Osteocyte (in vitro differentiated cells): ENCODE measurements at regions not wholly inside any gene's neighbourhood (a gene's known extent, or its start where the extent isn't known, plus 50 kb on each side); places are given as distances from the start of the nearest gene placed in this dataset.

ENCODE experiments used
- DNase-seq: peaks from one replicate; pipeline ENCODE4 v3.0.0; 2021; ENCODE audit warnings: mixed read lengths; ENCODE audit not compliant: unreplicated experiment; ENCODE audit errors: extremely low spot score
- H3K27ac Mint-ChIP-seq: one replicate; pipeline ENCODE4 v1.8.0; 2021; ENCODE audit warnings: mild to moderate bottlenecking, mixed read lengths; ENCODE audit not compliant: unreplicated experiment
- H3K27me3 Mint-ChIP-seq: one replicate; pipeline ENCODE4 v1.8.0; 2021; ENCODE audit warnings: mixed read lengths; ENCODE audit not compliant: unreplicated experiment
- H3K36me3 Mint-ChIP-seq: one replicate; pipeline ENCODE4 v1.8.0; 2021; ENCODE audit warnings: mixed read lengths; ENCODE audit not compliant: unreplicated experiment
- H3K4me1 Mint-ChIP-seq: one replicate; pipeline ENCODE4 v1.8.0; 2021; ENCODE audit warnings: mixed read lengths; ENCODE audit not compliant: unreplicated experiment
- H3K4me3 Mint-ChIP-seq: one replicate; pipeline ENCODE4 v1.8.0; 2021; ENCODE audit warnings: mild to moderate bottlenecking, moderate library complexity, mixed read lengths; ENCODE audit not compliant: unreplicated experiment
- H3K9me3 Mint-ChIP-seq: one replicate; pipeline ENCODE4 v1.8.0; 2021; ENCODE audit warnings: mixed read lengths; ENCODE audit not compliant: unreplicated experiment
- CTCF ChIP-seq: fragments of 200-600 bp; sonication (generic); IDR thresholded peaks from 2 replicates; pipeline ENCODE4 v1.5.0; 2021; ENCODE audit warnings: antibody characterized with exemption, mild to moderate bottlenecking, moderate library complexity

GRCh38 chr6:44656691-44657090 lies 269.2 kb downstream of the CDC5L start:
- H3K27ac Mint-ChIP-seq: peak overlapping the region; percentile 61
- H3K4me3 Mint-ChIP-seq: no peak overlapping the region
- no peaks in the 10 kb centered on the region for H3K9me3 Mint-ChIP-seq
- TF ChIP-seq CTCF: no peak
- H3K27me3 Mint-ChIP-seq: no peaks in the 10 kb centered on the region
- no peaks in the 10 kb centered on the region for H3K36me3 Mint-ChIP-seq
- H3K4me1 Mint-ChIP-seq: peaks cover 52% of the 10 kb centered on the region
- DNase-seq: no peak

GRCh38 chr6:44657206-44657819 lies 269.8 kb downstream of the CDC5L start:
- H3K4me1 Mint-ChIP-seq: peaks cover 55% of the 10 kb centered on the region
- TF ChIP-seq CTCF: peak; percentile 40
- no peaks in the 10 kb centered on the region for H3K27me3 Mint-ChIP-seq
- no peak for DNase-seq
- H3K4me3 Mint-ChIP-seq: no peak overlapping the region
- H3K36me3 Mint-ChIP-seq: no peaks in the 10 kb centered on the region
- H3K27ac Mint-ChIP-seq: peak overlapping the region; percentile 61
- no peaks in the 10 kb centered on the region for H3K9me3 Mint-ChIP-seq

GRCh38 chr6:44658571-44658970 lies 271.1 kb downstream of the CDC5L start:
- Mint-ChIP-seq H3K4me1 (peaks cover 66% of the 10 kb centered on the region), H3K36me3 (no peaks in the 10 kb centered on the region), H3K27ac (no peak overlapping the region), H3K27me3 (no peaks in the 10 kb centered on the region), H3K9me3 (no peaks in the 10 kb centered on the region), H3K4me3 (no peak overlapping the region)
- TF ChIP-seq CTCF: no peak
- DNase-seq: no peak

- H3K4me1 Mint-ChIP-seq: peaks cover 78% of the 10 kb centered on the region
- TF ChIP-seq CTCF: no peak
These were observed 272.2 kb downstream of the CDC5L start for GRCh38 chr6:44659726-44660125.

GRCh38 chr6:44660561-44661220 lies 273.2 kb downstream of the CDC5L start:
- H3K27ac Mint-ChIP-seq: peak overlapping the region; percentile 77
- no peaks in the 10 kb centered on the region for H3K9me3 Mint-ChIP-seq
- H3K36me3 Mint-ChIP-seq: no peaks in the 10 kb centered on the region
- H3K27me3 Mint-ChIP-seq: no peaks in the 10 kb centered on the region
- no peak for DNase-seq
- H3K4me1 Mint-ChIP-seq: peaks cover 79% of the 10 kb centered on the region
- TF ChIP-seq CTCF: no peak
- H3K4me3 Mint-ChIP-seq: peak overlapping the region; percentile 8

More at GRCh38 chr6:44659726-44660125, 272.2 kb downstream of the CDC5L start:
- no peak for DNase-seq
- Mint-ChIP-seq H3K9me3 (no peaks in the 10 kb centered on the region), H3K36me3 (no peaks in the 10 kb centered on the region), H3K27ac (no peak overlapping the region), H3K4me3 (no peak overlapping the region), H3K27me3 (no peaks in the 10 kb centered on the region)
